ENCODE measurements at regions not wholly inside any gene's neighbourhood (a gene's known extent, or its start where the extent isn't known, plus 50 kb on each side); places are given as distances from the start of the nearest gene placed in this dataset.

DNA sequence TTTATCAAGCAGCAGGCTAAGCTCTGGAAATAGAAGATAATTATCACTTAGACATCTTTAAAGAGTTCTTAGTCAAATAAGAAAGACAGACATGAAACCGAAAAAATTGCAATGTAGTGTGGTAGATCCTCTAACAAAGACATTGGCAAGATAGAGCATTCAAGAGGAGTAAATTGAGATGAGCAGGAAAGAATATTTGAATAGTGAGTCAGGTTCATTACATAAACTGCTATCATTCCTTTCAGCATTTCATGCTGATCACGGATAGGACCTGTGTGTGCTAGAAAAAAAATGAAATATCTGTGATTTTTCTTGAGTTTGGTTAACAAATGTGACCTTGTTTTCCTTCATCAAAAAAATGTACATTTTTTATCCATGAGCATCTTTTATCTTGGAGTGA, 460.9 kb downstream of the OTOL1 start:
- TF ChIP-seq POLR2A (IDR thresholded peaks at IDR 0.05; ENCODE audit: insufficient read depth in 1 of 2, low read depth in 2 of 2, low read length in 2 of 2): no peak
- no peak for TF ChIP-seq NCOA1 (CRISPR knock-in tag; IDR thresholded peaks at IDR 0.05)
- no peak for TF ChIP-seq BHLHE40 (IDR thresholded peaks at IDR 0.05; ENCODE audit: low read length)
- no peak for TF ChIP-seq ZNF362 (CRISPR knock-in tag; IDR thresholded peaks at IDR 0.05; ENCODE audit: borderline replicate concordance)
- no peak for TF ChIP-seq NFIC (IDR thresholded peaks at IDR 0.05; ENCODE audit: low read length)
- TF ChIP-seq HNRNPLL (IDR thresholded peaks at IDR 0.05; ENCODE audit: low read depth, low read length, poor library complexity, severe bottlenecking): no peak
- no peak for TF ChIP-seq HIVEP1 (CRISPR knock-in tag; IDR thresholded peaks at IDR 0.05)

All from HepG2 (cell line).